ENCODE measurements at regions not wholly inside any gene's neighbourhood (a gene's known extent, or its start where the extent isn't known, plus 50 kb on each side); places are given as distances from the start of the nearest gene placed in this dataset.
A peak's percentile ranks its signal among the peaks of the same experiment; 100 is the strongest.

GRCh38 chr21:38933731-38934130 lies 128.0 kb downstream of the ETS2 start:
- Histone ChIP-seq H3K27ac (no peak overlapping the region), H3K4me1 (replicated peaks) (no peaks in the 10 kb centered on the region), H3K9me3 (no peaks in the 10 kb centered on the region), H3K36me3 (no peaks in the 10 kb centered on the region), H3K4me3 (no peak overlapping the region), H3K27me3 (replicated peaks; ENCODE audit: insufficient read depth) (peaks cover 3% of the 10 kb centered on the region)
- TF ChIP-seq POLR2A (IDR thresholded peaks at IDR 0.05) = no peak
- intact Hi-C loops (cut with DNase I) = no loop called here
- DNase-seq (ENCODE audit: low spot score) = no peak
- 82% methylated on average over 10 of the region's 10 CpGs for WGBS

GRCh38 chr21:38931291-38931690 lies 125.6 kb downstream of the ETS2 start:
- Histone ChIP-seq H3K4me1 (replicated peaks) (no peaks in the 10 kb centered on the region), H3K4me3 (no peak overlapping the region), H3K27ac (no peak overlapping the region), H3K9me3 (no peaks in the 10 kb centered on the region), H3K27me3 (replicated peaks; ENCODE audit: insufficient read depth) (peaks cover 3% of the 10 kb centered on the region), H3K36me3 (no peaks in the 10 kb centered on the region)
- DNase-seq (ENCODE audit: low spot score) = no peak
- TF ChIP-seq CTCF (IDR thresholded peaks at IDR 0.05) (no peak), POLR2AphosphoS5 (IDR thresholded peaks at IDR 0.05) (no peak), POLR2A (IDR thresholded peaks at IDR 0.05) (no peak)
- WGBS = 97% methylated on average over 3 of the region's 3 CpGs
- intact Hi-C loops (cut with DNase I) = no loop called here

- intact Hi-C loops (cut with DNase I) = no loop called here
- H3K27ac ChIP-seq = peak overlapping the region in 1 of 2 donors; percentile 25
- DNase-seq (ENCODE audit: low spot score) = no peak
Measured at GRCh38 chr21:38930853-38931252, 125.1 kb downstream of the ETS2 start.

GRCh38 chr21:38930066-38930465 lies 124.3 kb downstream of the ETS2 start:
- no peak overlapping the region for H3K27ac ChIP-seq
- 92% methylated on average over 2 of the region's 2 CpGs for WGBS
- no peak overlapping the region for H3K4me3 ChIP-seq
- H3K4me1 ChIP-seq (replicated peaks) = no peaks in the 10 kb centered on the region
- TF ChIP-seq CTCF (IDR thresholded peaks at IDR 0.05) (no peak), POLR2A (IDR thresholded peaks at IDR 0.05) (no peak), POLR2AphosphoS5 (IDR thresholded peaks at IDR 0.05) (no peak)
- H3K27me3 ChIP-seq (replicated peaks; ENCODE audit: insufficient read depth) = peaks cover 3% of the 10 kb centered on the region
- H3K36me3 ChIP-seq = no peaks in the 10 kb centered on the region
- intact Hi-C loops (cut with DNase I) = no loop called here
- no peaks in the 10 kb centered on the region for H3K9me3 ChIP-seq
- DNase-seq (ENCODE audit: low spot score) = no peak

More at GRCh38 chr21:38930853-38931252, 125.1 kb downstream of the ETS2 start:
- TF ChIP-seq POLR2A (IDR thresholded peaks at IDR 0.05) (no peak), CTCF (IDR thresholded peaks at IDR 0.05) (no peak), POLR2AphosphoS5 (IDR thresholded peaks at IDR 0.05) (no peak)
- peaks cover 3% of the 10 kb centered on the region for H3K27me3 ChIP-seq (replicated peaks; ENCODE audit: insufficient read depth)
- WGBS = 46% methylated on average over 3 of the region's 3 CpGs
- no peaks in the 10 kb centered on the region for H3K9me3 ChIP-seq
- H3K4me3 ChIP-seq = no peak overlapping the region
- no peaks in the 10 kb centered on the region for H3K4me1 ChIP-seq (replicated peaks)
- H3K36me3 ChIP-seq = no peaks in the 10 kb centered on the region

GRCh38 chr21:38929652-38930051 lies 123.9 kb downstream of the ETS2 start:
- Histone ChIP-seq H3K36me3 (no peaks in the 10 kb centered on the region), H3K4me3 (no peak overlapping the region), H3K9me3 (no peaks in the 10 kb centered on the region), H3K4me1 (replicated peaks) (no peaks in the 10 kb centered on the region), H3K27me3 (replicated peaks; ENCODE audit: insufficient read depth) (peaks cover 3% of the 10 kb centered on the region), H3K27ac (no peak overlapping the region)
- 100% methylated on average over 1 of the region's 1 CpG for WGBS
- no peak for DNase-seq (ENCODE audit: low spot score)
- TF ChIP-seq POLR2A (IDR thresholded peaks at IDR 0.05) (no peak), POLR2AphosphoS5 (IDR thresholded peaks at IDR 0.05) (no peak), CTCF (IDR thresholded peaks at IDR 0.05) (no peak)
- intact Hi-C loops (cut with DNase I) = loop anchor here (5.0 to 10.0 kb wide), 3 partner anchors 63 to 175 kb away; partner anchors contain the start of gene ETS2

Data from prostate gland (tissue), 2 donors.